ENCODE measurements at regions not wholly inside any gene's neighbourhood (a gene's known extent, or its start where the extent isn't known, plus 50 kb on each side); places are given as distances from the start of the nearest gene placed in this dataset.

GRCh38 chr11:115674176-115674936 lies 170.1 kb upstream of the CADM1 start:
- Mint-ChIP-seq H3K27ac (no peak overlapping the region), H3K9me3 (no peaks in the 10 kb centered on the region), H3K27me3 (peaks cover 8% of the 10 kb centered on the region), H3K4me3 (no peak overlapping the region), H3K36me3 (ENCODE audit: low read depth) (no peaks in the 10 kb centered on the region), H3K4me1 (ENCODE audit: low read depth) (peaks cover 14% of the 10 kb centered on the region)
- intact Hi-C loops (cut with micrococcal nuclease), result no loop called here

DNA sequence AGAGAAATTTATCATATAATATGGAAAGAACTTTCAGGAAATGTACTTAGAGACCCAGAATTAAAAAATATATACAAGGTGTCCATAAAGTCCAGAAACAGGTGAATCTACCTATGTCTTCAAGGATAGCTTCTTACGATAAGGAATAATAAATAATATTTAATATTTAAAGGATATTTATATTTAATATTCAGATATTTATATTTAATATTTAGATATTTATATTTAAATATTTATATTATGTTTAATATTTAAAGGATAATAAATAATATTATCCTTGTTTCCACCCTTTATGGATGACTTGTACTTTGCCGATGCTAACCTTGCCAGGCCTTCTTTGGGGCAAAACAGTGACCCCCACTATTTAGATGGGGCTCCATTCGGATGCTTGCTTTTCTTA lies 169.5 kb upstream of the CADM1 start:
- Mint-ChIP-seq H3K4me1 (ENCODE audit: low read depth) (peaks cover 14% of the 10 kb centered on the region), H3K4me3 (no peak overlapping the region), H3K9me3 (no peaks in the 10 kb centered on the region), H3K27ac (no peak overlapping the region), H3K36me3 (ENCODE audit: low read depth) (no peaks in the 10 kb centered on the region), H3K27me3 (peaks cover 9% of the 10 kb centered on the region)
- intact Hi-C loops (cut with micrococcal nuclease), result no loop called here

DNA sequence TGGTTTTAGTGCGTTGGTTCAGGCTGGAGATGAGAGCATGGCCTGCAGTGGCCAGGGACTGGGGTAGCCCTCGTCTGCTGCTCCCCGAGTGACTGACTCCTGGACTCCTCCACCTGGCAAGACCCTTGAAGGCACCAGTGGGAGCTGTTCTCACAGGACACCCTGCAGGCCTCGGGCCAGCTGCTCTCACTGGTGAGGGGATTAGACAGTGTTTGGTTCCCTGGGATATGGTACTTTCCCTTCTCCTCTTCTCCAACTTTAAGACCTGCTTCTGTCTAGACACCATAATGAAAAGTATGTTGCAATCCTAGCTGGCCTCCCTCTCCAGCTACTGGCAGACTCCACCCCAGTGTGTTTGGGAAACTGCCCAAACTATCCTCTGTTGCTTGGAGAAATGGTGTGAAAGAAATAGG lies 168.8 kb upstream of the CADM1 start:
- intact Hi-C loops (cut with micrococcal nuclease), result no loop called here
- Mint-ChIP-seq H3K27ac (no peak overlapping the region), H3K4me1 (ENCODE audit: low read depth) (peaks cover 14% of the 10 kb centered on the region), H3K36me3 (ENCODE audit: low read depth) (no peaks in the 10 kb centered on the region), H3K4me3 (no peak overlapping the region), H3K9me3 (no peaks in the 10 kb centered on the region), H3K27me3 (peaks cover 13% of the 10 kb centered on the region)

DNA sequence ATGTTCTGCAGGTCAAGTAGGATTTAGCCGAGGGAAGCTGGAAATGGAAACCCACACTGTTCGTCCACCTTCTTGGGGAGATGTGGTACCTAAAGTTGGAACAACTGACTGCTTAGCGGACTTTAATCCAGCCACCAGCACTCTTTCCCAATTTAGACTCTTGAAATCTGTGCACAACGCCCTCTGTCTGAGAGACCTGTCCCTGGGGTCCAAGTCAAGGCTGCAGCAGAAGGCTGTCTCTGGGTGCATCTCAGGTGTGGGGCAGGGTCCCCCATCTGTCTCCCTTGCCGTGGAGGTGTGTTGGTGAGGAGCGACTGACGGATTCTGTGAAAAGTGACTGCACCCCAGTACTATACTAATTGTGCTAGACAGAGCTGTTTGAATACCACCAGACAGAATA lies 168.2 kb upstream of the CADM1 start:
- Mint-ChIP-seq H3K4me3 (no peak overlapping the region), H3K27ac (no peak overlapping the region), H3K4me1 (ENCODE audit: low read depth) (peaks cover 14% of the 10 kb centered on the region), H3K27me3 (peaks cover 16% of the 10 kb centered on the region), H3K36me3 (ENCODE audit: low read depth) (no peaks in the 10 kb centered on the region), H3K9me3 (no peaks in the 10 kb centered on the region)
- intact Hi-C loops (cut with micrococcal nuclease), result no loop called here

DNA sequence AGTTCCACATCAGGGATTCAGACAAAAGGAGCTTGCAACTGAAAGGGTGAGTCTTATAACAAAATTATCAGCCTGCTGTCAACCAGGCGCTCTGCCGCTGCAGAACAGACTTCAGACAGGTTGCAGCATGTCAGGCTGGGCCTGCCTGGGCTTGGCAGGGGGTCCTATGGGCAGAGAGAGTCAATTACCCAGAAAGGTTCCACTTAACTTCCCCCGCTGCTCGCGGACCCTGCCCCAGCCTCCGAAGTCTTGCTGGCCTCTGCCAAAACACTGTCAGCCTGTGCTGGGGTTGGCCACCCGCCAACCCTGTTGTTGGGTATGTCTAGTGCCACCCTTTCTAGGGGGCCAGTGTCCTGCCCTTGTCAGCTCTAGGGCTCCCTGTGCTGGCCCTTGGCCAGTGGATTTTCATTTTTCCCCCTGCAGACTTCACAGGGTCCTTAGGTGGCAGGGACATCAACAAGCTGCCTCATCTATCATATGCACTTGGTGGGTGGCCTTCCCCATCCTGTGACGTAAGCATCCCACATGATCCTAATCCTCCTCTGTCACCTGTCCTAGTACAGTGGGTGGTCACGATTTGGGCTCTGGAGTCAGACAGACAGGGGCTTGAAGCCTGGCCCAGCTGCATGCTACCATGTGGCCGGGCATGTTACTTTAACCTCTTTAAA lies 166.5 kb upstream of the CADM1 start:
- H3K36me3 Mint-ChIP-seq (ENCODE audit: low read depth), result no peaks in the 10 kb centered on the region
- no peak overlapping the region for H3K27ac Mint-ChIP-seq
- H3K4me3 Mint-ChIP-seq, result no peak overlapping the region
- intact Hi-C loops (cut with micrococcal nuclease), result no loop called here
- H3K9me3 Mint-ChIP-seq, result no peaks in the 10 kb centered on the region
- peaks cover 21% of the 10 kb centered on the region for H3K27me3 Mint-ChIP-seq
- H3K4me1 Mint-ChIP-seq (ENCODE audit: low read depth), result peaks cover 14% of the 10 kb centered on the region

GRCh38 chr11:115665958-115666357 lies 161.7 kb upstream of the CADM1 start:
- Mint-ChIP-seq H3K27ac (no peak overlapping the region), H3K36me3 (ENCODE audit: low read depth) (no peaks in the 10 kb centered on the region), H3K9me3 (no peaks in the 10 kb centered on the region), H3K4me3 (no peak overlapping the region), H3K27me3 (peaks cover 51% of the 10 kb centered on the region), H3K4me1 (ENCODE audit: low read depth) (peaks cover 8% of the 10 kb centered on the region)
- intact Hi-C loops (cut with micrococcal nuclease), result no loop called here

DNA sequence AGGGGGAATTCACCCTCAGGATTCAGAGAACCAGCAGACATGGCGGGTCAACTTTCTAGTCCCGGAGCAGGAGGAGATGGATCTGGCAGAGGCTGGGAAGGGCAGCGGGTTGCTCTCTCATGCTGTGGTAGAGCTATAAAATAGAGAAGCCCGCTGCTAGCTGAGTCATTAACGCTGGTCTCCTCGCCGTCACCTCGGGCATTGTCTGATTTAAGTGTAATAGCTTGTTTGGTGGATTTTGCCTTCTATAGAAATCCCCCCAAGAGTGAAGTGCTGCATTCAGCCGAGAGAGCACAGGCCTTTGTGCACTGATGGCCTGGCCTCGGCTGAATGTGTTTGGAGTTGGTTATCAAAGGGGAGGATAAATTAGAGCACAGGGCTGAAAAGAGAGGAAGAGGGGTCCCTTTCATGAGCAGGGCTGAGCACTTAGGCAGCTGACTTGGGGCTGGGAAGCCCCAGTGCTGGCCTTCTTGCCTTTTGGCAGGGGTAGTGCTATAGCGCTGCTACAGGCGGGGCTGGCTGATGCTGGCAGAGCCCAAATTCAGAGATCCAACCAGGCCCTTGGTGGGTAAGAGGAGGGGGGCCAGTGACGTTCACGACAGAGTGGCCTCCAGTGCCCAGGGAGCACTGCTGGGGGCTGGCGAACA lies 161.1 kb upstream of the CADM1 start:
- Mint-ChIP-seq H3K9me3 (no peaks in the 10 kb centered on the region), H3K4me1 (ENCODE audit: low read depth) (peaks cover 6% of the 10 kb centered on the region), H3K27me3 (peaks cover 58% of the 10 kb centered on the region), H3K36me3 (ENCODE audit: low read depth) (no peaks in the 10 kb centered on the region), H3K27ac (no peak overlapping the region), H3K4me3 (no peak overlapping the region)
- intact Hi-C loops (cut with micrococcal nuclease), result no loop called here

DNA sequence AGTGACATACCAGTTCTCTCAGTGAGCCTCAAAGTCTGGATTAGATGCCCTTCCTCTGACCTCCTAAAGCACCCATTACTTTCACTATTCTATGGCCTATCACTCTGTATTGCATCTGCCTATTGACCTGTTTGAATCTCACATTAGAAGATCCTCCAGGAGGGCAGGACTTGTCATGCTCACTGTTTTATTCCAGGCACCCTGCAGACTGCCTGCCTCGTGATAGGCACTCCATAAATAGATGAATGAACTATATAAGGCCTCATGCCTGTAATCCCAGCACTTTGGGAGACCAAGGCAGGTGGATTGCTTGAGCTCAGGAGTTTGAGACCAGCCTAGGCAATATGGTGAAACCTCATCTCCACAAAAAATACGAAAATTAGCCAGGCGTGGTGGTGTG lies 160.1 kb upstream of the CADM1 start:
- Mint-ChIP-seq H3K27ac (no peak overlapping the region), H3K27me3 (peaks cover 62% of the 10 kb centered on the region), H3K36me3 (ENCODE audit: low read depth) (no peaks in the 10 kb centered on the region), H3K4me3 (no peak overlapping the region), H3K9me3 (no peaks in the 10 kb centered on the region), H3K4me1 (ENCODE audit: low read depth) (peaks cover 12% of the 10 kb centered on the region)
- intact Hi-C loops (cut with micrococcal nuclease), result no loop called here

DNA sequence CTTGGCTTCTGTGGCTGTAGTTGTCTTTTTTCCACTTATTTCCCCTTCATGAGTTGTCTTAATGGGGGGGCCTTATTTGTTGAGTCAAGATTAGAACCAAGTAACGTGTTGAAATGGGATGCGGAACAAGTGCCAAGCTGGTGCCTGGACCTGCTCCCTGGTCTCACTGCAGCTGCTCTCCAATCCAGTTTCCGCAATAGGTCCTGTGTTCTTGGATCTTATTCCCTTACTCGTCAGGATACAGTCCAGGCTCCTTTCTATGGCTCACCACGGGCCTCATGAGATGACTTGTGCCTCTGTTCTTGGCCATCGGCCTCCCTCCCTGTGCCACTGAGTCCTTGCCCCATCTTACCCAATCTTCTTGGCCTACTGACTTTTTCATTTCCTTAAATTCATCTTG lies 159.6 kb upstream of the CADM1 start:
- intact Hi-C loops (cut with micrococcal nuclease), result no loop called here
- Mint-ChIP-seq H3K27ac (no peak overlapping the region), H3K4me3 (no peak overlapping the region), H3K9me3 (no peaks in the 10 kb centered on the region), H3K4me1 (ENCODE audit: low read depth) (peaks cover 18% of the 10 kb centered on the region), H3K27me3 (peaks cover 67% of the 10 kb centered on the region), H3K36me3 (ENCODE audit: low read depth) (no peaks in the 10 kb centered on the region)

DNA sequence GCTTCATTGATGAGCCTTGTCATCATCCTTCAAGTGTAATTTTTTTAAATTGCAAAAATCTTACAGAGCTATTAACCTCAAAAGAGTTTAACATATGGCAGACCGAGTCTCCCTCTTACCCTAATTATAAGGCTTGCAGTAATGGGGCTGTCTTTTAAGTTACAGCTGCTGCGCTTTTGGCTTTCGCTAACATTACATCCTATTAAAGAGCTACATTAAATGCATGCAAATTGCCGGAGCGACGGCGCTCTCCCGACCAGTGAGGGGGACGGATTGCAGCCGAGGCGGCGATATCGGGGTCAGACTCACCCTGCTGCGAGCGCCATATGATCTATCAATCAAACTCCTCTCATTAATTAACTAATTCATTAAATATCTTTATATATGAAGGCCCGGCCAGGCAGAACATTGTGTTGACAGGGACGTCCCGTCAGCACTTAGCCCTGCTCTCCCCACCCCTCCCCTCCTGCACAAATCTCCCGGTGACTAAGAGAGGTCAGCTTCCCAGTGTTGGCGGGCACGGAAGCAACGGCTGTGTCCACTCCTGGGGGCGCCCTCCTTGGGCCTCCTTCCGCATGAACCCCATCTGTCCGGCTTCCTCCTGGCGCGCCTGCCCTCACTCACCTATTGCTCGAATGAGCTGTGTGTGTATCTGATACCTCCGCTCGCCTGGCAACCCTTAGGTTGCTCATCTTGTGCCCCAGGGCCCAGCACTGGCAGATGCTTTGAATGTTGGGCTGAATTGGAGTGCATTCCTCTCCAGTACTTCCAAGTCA lies 156.0 kb upstream of the CADM1 start:
- Mint-ChIP-seq H3K4me3 (no peak overlapping the region), H3K9me3 (no peaks in the 10 kb centered on the region), H3K27ac (no peak overlapping the region), H3K4me1 (ENCODE audit: low read depth) (peaks cover 18% of the 10 kb centered on the region), H3K36me3 (ENCODE audit: low read depth) (no peaks in the 10 kb centered on the region), H3K27me3 (peaks cover 80% of the 10 kb centered on the region)
- intact Hi-C loops (cut with micrococcal nuclease), result no loop called here

GRCh38 chr11:115659061-115659963 lies 155.1 kb upstream of the CADM1 start:
- no peaks in the 10 kb centered on the region for H3K36me3 Mint-ChIP-seq (ENCODE audit: low read depth)
- H3K9me3 Mint-ChIP-seq, result no peaks in the 10 kb centered on the region
- H3K27ac Mint-ChIP-seq, result no peak overlapping the region
- intact Hi-C loops (cut with micrococcal nuclease), result loop anchor here (10.0 kb wide), 1 partner anchor 65 kb away; no protein-coding TSS in a partner anchor
- peaks cover 18% of the 10 kb centered on the region for H3K4me1 Mint-ChIP-seq (ENCODE audit: low read depth)
- peaks cover 83% of the 10 kb centered on the region for H3K27me3 Mint-ChIP-seq
- H3K4me3 Mint-ChIP-seq, result peak overlapping the region; percentile 47

DNA sequence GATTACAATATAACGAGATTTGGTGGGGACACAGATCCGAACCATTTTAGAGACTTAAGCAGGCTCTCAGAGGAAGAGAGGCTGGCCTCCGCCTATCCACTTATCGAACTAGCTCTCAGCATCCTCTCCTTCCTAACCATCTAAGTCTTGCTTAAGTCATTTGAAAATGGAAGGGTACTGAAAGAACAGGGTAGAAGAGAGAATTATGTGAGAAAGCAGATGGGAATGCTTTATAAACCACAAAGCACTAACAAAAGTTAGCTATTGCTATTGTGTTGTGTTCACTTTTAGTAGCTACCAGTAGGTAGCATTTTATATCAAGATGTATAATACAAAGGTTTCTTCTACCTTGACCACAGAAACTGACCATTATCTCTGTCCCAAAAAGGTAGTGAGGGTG lies 153.4 kb upstream of the CADM1 start:
- Mint-ChIP-seq H3K9me3 (no peaks in the 10 kb centered on the region), H3K27me3 (peaks cover 80% of the 10 kb centered on the region), H3K36me3 (ENCODE audit: low read depth) (no peaks in the 10 kb centered on the region), H3K27ac (no peak overlapping the region), H3K4me3 (no peak overlapping the region), H3K4me1 (ENCODE audit: low read depth) (peaks cover 15% of the 10 kb centered on the region)
- intact Hi-C loops (cut with micrococcal nuclease), result loop anchor here (10.0 kb wide), 1 partner anchor 67 kb away; no protein-coding TSS in a partner anchor

GRCh38 chr11:115656669-115657068 lies 152.5 kb upstream of the CADM1 start:
- no peaks in the 10 kb centered on the region for H3K9me3 Mint-ChIP-seq
- intact Hi-C loops (cut with micrococcal nuclease), result loop anchor here (10.0 kb wide), 1 partner anchor 68 kb away; no protein-coding TSS in a partner anchor
- H3K36me3 Mint-ChIP-seq (ENCODE audit: low read depth), result no peaks in the 10 kb centered on the region

More at GRCh38 chr11:115656669-115657068, 152.5 kb upstream of the CADM1 start:
- H3K4me3 Mint-ChIP-seq, result no peak overlapping the region
- peaks cover 76% of the 10 kb centered on the region for H3K27me3 Mint-ChIP-seq
- no peak overlapping the region for H3K27ac Mint-ChIP-seq
- H3K4me1 Mint-ChIP-seq (ENCODE audit: low read depth), result peaks cover 23% of the 10 kb centered on the region
